ENCODE measurements at regions not wholly inside any gene's neighbourhood (a gene's known extent, or its start where the extent isn't known, plus 50 kb on each side); places are given as distances from the start of the nearest gene placed in this dataset.

DNA sequence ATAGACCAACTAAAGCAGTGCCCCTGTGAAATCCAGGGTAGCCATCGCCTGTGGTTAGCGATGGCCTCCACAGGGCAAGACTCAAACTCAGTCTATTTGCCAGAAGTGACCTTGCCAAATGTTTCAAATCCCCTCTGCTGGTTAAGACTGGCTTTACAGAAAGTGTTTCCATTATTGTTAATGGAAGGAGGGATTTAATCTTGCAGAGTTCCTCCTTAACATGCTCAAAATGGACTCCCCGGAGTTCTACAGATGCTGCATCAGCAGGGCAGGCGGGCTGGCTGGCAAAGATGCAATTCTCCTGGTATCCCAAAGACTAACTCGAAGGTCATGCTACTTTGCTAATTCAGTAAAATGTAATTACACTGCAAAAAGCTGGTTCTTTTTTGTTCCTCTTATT is 313.0 kb upstream of the SLC7A11 start:
- no peak for DNase-seq

DNA sequence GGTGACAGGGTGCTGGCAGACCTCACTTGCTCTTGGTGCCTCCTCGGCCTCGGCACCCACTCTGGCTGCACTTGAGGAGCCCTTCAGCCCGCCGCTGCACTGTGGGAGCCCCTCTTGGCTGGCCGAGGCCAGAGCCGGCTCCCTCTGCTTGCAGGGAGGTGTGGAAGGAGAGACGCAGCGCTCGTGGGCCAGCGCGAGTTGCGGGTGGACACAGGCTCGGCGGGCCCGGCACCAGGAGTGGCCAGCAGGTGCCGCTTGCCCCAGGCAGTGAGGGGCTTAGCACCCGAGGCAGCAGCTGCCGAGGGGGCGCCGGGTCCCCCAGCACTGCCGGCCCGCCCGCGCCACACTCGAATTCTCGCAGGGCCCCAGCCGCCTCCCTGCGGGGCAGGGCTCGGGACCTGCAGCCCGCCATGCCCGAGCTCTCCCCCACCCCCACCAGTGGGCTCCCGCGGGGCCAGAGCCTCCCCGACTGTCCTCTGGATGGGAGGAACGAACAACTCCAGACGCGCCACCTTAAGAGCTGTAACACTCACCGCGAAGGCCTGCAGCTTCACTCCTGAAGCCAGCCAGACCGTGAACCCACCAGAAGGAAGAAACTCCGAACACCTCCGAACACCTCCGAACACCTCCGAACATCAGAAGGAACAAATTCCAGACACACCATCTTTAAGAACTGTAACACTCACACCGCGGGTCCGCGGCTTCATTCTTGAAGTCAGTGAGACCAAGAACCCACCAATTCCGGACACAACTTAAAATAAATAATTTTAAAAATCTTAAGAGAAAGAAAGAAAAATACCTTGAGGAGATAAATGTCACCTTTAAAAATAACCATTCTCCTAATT is 311.1 kb upstream of the SLC7A11 start:
- DNase-seq, result no peak

DNA sequence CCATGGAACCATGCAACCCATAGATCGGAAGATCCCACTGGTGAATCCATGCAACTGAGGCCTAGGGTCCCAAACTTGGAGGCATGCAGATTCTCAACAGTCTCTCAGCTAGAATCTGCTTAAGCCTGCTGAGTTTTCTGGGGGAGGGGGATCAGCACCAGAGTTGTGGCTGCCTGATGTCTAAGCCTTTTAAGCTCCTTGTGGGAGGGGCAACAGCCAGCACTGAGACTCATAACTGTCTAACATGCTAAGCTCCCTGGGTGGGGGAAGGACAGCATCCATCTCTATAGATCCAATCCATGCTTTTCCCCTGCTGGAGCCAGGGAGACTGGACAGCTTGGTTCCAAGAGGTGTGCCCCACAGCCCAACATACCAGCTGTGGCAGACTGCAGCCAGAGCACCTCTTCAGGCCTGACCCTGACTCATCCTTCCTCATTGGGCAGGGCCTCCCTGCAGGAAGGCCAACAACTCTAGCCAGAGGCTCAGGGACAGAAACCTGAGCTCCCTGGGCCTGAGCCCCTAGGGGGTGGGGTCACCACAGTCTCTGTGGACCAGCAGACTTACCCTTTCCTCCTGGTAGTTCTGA is 300.1 kb upstream of the SLC7A11 start:
- no peak for DNase-seq

DNA sequence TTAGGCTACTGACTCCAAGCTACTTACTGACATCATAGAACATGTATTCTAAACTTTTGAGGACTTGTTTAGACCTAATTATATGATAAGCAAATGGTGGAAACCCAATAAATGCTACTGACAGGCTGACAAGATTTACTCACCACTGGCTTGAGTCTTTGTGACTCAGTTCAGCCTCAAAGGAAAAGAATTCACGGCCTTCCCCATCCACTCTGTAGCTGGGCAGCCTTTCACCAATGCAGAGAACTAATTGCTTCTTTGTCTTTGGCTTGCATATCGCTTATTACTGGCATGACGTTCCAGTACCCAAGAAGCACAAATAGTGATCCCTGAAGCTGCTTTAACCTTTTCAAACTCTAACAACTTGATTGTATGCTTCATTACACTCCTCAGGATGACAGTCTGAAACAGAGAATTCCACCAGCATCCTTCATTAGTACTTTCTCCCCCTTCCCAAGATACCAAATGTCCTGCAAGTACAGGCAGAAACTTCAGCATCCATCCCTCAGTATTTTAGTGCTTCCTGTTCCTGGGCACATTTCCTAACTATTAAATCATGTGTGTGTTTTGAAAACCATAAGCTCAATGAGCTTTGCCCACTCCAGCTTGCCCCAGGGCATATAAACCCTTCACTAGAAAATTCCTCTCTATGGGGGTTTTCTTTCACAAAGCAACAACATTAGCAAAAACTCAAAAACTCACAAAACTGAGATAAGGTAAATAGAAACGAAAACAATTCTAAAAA is 298.1 kb upstream of the SLC7A11 start:
- no peak for DNase-seq

DNA sequence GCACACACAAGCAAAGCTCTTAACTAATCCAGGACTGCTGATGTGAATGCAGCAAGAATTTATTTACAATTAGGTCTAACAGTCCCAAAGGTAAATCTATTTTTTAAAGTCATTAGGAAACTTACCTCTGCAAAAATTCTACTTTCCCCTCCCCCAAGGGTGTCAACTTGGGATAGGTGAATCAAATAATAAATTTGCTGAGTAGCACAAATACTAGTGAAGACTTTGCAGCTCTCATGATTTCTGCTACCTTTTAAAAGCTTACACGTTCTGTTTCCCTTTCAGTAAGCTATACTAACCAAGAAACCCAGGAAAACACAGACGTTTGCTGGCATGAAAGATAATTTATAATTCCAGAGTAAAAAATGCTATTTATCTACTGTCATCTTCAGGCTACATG is 296.6 kb upstream of the SLC7A11 start:
- DNase-seq, result no peak

DNA sequence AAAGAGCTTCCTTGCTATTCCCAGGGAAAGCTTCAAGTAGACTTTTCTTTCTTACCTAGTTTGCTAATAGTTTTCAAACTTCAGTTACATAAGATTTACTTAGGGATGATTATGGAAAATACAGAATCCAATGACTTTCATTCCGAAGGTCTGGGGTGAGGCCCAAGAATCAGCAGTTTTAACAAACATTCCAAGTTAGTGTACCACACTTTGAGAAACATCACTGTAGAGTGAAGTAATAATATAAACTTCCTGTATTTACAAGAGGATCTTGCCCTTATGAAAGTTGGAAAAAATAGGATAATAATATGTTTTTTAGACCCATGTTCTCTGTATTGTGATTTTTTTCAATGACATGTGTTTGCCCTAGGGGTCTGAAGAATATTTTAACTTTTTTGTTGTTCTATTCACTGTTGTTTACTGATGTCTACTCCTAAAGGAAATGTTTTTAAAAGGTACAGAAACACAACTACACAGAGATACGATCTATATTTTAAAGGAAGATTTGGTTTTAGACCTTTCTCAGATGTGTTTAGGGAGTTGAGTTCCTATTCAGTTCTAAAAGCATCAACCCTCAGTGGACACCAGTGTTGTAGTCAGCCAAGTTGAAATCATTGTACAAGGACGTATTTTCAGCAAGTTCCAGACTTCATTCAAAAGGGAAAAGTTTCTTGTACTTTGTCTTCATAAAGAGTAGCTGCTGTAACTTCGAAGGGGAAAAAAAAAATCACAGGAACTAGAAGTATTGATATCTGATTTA is 295.8 kb upstream of the SLC7A11 start:
- DNase-seq, result no peak

DNA sequence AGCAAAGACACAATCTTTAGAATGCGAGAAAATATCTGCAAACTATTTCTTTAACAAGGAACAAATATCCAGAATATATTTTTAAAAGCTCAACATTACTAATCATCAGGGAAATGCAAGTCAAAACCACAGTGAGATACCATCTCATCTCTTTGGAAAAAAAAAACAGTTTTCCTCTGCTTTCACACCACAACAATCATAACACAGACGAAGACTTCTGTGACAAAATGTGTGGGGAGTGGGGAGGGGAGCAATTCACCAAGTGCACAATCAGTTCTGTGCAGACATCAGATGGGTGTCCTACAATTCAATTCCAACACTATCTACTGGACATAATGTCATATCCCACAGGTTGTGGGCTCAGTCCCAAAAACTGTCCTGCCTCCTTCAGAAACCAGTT is 293.2 kb upstream of the SLC7A11 start:
- no peak for DNase-seq

DNA sequence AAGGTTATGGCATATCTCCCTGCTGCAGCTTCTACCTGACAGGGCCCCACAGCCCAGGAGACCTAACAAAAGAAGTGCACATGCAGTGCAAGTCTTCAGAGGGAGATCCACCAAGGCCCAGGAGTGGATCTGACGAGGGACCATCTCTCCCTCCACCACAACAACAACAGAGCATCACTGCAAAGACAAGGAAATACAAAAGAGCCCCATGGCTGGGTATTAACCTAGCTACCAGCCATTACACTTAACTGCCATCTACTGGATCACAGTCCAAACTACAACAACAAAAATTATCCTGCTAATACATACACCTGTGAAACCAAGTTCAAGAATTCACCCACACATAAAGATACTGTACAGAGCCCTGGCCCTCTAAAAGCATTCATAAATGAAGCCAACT is 280.2 kb upstream of the SLC7A11 start:
- DNase-seq, result peak; percentile 39

DNA sequence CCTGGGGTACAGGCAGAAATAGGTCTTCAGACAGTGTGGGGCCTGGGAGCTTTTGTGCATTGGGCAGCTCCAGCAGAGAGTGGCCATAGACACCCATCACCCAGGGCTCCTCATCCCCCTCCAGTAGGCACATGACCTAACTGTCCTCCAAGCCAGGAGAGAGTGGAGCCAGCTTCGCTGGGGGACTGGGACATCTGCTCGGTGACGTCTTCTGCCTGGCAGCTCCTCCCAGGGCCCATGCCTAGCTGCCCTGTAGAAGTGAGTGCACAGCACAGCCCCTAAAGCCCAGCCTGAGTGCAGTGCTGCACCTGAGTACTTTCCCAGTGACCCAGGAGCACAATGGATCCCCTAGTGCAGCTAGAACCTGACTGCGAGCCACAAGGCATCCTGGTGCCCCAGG is 279.7 kb upstream of the SLC7A11 start:
- DNase-seq, result no peak

DNA sequence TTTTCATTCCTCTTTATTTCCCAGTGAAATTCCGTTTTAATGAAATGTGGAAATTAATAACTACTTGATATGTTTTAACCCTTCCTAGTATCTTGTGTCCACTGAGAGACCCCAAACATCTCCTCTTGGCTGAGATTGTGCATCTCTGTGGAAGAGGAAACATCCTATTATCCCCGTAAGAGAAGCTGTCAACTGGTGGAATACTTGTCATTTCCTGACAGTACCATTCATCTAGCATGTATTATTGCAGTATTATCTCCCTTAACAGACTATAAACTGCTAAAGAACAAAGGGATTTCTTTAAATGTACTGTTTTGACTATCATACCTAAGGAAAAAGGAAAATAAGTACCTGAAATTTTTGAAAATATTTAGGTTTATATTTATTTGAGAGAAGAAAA is 277.3 kb upstream of the SLC7A11 start:
- no peak for DNase-seq

DNA sequence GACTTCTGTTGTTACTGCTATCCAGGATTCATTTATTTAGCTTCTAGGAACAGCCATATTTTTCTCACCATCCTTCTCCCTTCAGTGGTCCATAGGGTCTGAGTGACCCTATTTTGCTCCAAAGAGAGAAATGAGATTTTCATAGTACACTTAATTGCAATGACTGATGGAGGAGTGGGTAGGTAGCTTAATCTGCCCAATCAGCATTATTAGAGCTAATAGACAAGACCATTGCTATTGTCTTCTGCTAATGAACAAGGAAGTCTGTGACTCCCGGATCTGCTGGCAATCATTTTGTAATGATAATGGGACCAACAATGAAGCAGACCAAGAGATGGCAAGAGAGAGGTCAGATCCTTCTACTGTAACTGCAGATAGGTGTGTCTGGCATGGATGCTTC is 271.4 kb upstream of the SLC7A11 start:
- DNase-seq, result no peak

DNA sequence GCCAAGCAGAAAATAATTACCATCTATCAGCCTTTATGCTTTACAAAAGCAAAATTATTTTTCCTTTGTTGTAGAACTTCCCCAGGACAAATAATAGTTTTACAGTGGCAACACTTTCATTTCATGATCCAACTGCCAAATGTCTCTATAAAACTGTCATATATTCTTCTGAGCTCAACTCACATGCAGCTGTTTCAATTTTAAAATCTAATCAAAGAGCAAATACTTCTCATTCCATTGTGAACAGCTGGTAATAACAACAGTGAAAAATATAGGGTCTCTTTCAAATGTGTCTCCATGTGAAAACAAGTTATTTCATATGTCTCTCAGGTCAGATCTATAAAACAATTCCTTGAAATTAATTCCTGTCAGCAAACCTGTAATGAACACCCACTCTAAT is 270.6 kb upstream of the SLC7A11 start:
- DNase-seq, result no peak

DNA sequence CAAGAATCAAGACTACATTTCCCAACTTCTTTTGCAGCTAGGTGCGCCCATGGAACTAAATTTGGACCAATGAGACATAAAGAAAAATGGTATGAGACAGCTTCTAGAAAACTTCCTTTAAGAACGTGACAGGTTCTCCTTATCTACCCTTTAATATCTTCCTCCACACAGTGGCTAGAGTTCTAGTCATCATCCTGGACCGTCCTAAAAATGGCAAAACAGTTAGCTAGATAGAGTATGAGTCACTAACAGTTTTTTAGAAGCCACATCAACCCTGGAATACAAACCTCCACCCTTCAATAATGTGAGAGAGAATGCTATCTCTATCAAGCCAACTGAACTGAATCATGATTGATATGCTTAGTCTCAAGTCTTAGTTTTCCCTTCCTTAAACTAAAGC is 267.9 kb upstream of the SLC7A11 start:
- peak; percentile 37 for DNase-seq

DNA sequence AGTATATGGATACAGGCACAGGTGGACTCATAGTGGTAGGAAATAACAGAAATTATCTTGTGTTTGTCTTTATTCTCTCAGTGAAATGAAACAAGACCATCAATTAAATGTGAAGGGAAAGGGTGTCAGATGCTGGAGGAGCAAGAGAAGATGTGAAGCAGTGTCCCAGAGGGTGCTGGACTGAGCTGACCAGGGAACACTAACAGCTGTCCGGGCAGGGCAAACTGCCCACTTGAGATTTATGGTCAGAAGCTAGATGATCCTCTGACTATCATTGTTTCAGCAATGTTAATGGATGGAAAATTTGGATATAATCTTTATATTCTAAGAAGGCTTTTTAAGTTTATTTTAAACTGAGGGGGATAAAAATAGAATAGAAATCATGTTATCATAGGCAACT is 267.2 kb upstream of the SLC7A11 start:
- DNase-seq, result no peak

DNA sequence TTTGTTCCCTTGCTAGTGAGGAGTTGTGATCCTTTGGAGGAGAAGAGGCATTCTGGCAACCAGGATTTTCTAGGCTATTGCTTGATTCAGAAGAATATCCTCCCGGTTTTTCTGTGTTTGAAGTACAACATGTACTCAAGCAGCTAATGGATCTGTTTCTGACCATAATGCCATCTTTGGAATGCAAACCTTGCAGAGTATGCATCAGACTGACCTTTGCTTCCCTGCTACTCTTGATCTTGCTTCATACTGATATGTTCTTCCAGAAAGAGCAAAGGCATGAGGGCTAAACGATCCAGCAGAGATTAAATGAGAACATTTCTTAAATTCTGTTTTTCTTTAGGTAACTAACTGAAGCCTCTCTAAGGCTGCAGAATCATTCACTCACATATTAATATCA is 265.4 kb upstream of the SLC7A11 start:
- no peak for DNase-seq

DNA sequence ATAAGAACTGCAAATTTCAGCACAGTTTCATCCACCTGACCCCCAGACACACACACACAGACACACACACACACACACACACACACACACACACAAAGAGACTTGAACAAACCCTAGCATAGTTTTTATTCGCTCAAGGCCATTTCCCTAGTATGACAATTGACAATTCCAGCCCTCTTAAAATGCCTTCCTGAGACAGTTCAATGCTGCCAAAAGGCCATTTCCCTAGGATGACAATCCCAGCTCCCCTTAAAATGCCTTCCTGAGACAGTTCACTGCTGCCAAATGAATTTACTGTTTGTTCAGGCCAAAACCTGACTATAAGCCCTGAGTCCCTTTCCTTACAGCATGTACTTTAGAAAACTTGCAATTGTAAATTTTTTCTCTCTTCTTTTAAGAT is 259.5 kb upstream of the SLC7A11 start:
- DNase-seq, result no peak

DNA sequence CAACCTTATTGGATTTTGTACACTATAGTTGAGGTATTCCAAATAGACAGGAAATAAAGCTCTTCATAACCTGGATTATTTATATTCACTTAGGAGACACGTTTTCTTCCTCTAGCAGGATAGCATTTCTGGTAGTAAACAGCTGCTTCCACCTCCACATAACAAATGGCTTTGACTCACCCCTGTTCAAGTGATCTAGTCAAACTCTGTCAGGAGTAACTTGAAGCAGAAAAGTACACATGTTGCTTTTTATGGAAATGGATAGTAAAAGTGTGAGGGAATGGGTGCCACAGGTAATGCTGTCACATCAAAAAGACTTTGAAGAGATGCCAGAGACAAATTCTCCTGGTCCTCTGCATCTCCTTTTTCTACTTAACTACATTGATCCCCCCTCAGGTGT is 258.7 kb upstream of the SLC7A11 start:
- no peak for DNase-seq

DNA sequence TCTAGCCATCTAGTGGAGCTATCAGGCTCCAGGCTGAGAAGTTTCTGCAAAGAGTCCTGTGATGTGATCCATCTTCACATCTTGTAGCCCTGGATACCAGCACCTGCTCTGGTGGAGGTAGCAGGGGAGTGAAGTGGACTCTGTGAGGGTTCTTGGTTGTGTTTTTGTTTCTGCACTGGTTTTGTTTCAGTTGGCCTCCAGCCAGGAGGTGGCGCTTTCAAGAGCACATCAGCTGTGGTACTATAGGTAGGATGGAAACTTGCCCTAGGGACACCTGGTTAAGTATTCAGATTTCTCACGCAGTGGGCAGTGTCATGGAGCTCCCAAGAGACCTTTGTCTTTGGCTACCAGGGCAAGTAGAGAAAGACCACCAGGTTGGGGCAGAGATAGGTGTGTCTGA is 257.5 kb upstream of the SLC7A11 start:
- no peak for DNase-seq

DNA sequence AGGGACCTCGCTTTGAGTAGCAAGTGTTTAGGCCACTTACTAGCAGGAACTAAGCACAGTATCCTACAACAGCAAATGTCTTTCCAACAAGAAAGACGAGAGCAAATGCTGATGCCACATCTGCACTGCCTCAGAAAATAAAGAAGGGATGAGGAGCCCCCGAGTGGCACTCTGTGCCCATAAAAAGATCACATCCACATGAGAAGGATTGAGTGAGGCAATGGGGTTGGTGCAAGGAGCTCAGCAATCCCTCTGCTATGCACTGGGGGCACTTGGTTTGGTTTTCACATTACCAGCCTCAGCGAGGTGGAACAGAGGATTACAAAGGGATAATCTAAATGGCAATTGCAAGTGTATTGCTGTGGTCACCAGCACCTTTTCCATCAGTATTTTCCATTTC is 252.8 kb upstream of the SLC7A11 start:
- peak; percentile 72 for DNase-seq

DNA sequence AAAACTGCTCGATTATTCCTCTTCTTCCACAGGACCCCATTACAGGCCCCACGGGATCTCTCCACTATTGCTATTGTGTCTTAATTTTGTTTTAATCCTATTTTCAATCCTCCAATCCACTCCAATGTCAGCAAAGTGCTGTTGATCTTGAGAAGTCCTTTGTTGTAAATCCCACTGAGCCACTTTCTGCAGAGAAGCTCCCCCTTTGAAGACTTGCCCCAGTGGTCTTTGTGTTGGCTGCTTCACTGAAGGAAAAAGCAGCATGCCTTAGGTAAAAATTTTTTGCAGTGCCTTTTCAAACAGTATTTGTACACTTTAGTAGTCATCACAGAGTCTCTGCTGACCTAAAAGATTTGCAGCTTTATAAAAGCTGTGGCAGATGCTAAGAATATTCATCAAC is 252.0 kb upstream of the SLC7A11 start:
- DNase-seq, result no peak

DNA sequence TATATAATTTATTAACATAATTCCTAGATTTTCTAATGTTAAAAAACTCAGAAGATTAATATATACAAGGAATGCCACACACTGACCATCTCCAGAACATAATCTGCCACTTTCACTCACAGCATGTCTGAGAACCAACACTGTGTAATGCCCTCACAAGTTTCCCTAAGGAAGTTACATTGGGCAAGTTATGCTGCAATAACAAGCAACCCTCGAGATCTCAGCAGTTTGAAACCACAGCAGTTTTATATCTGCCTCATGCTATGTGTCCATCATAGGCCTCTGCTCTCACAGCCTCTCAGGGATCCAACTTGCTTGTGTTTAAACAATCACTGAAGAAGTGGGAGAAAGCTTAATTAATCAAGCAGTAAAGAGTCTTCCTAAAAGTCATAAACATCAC is 250.0 kb upstream of the SLC7A11 start:
- peak; percentile 63 for DNase-seq

DNA sequence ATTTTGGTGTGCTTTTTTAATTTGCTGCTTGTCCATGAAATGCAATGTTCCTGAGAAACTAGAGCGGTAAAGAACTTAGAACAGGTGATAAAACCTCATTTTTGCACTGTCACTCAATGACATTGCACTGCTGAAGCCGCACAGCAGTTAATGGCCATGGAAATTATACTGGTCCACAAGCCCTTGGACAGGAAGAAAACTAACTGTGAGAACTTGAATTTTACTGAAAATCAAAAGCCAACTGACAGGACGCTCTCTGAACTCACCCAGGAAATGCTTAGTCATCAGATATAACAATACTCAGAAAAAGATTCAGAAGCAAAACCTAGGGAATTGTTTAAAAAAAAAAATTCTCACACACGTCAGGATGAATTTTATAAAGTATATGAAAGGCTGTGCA is 246.4 kb upstream of the SLC7A11 start:
- DNase-seq, result peak; percentile 12

DNA sequence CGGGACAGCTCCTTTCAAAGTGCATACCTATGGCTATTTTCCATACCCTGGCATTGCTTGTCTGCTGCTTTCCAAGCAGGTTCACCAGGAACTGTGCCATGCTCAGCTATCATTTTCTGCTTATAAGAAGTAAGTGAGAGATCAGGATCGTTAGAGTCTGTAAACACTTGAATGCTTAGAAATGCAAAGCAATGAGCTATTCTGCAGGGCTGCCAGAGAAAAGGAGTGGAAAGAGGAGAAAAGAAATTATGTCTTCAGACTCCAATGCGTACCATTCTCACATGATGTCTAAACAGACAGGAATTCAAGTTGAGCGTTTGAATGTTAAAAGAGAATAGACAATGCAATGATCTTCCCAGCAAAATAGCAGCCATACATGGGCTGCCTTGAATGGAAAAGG is 245.5 kb upstream of the SLC7A11 start:
- DNase-seq, result no peak

DNA sequence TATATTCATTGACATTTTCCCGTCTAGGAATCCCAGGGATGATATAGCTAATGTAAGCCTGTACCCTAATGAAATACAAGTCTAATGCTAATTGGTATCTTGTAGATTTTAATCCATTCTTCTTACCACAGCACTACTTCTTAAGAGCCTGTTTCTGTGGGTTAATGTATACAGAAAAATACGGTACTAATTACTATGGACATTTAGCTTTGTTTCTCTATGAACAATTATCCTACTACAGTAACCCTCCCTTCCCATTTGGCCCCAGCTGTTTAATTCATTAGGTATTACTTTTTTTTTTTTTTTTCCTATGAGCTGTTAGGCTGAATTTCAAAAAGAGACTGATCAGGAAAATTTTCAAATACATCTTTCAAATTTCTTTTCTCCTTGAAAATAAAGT is 245.1 kb upstream of the SLC7A11 start:
- no peak for DNase-seq

Data from MV-4-11 (cell line).